ENCODE measurements at regions not wholly inside any gene's neighbourhood (a gene's known extent, or its start where the extent isn't known, plus 50 kb on each side); places are given as distances from the start of the nearest gene placed in this dataset.

GRCh38 chr11:91966368-91966767 lies 258.2 kb upstream of the FAT3 start:
- no peak for DNase-seq (ENCODE audit: extremely low read depth, low read depth)

GRCh38 chr11:91960770-91961169 lies 263.8 kb upstream of the FAT3 start:
- DNase-seq (ENCODE audit: extremely low read depth, low read depth): no peak

DNA sequence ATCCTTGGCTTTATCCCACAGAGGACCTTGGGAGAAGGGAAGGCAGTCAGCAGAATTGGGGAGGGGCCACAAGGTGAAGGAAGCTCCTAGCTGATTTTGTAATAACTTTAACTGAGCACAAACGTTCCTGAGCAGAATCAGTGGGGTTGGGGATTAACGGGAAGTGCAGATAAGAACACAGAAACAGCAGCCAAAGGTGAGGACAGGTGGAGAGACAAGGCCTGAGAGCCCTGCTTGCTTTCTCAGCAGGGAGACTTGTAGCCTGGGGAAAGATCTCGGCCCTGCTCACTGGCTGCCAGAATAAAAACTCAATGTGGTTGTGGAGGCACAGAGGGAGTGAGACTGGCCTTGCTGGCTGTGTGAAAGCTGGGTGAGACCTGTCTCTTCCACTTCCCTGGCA lies 265.2 kb upstream of the FAT3 start:
- DNase-seq (ENCODE audit: extremely low read depth, low read depth): no peak

- no peak for DNase-seq (ENCODE audit: extremely low read depth, low read depth)
These were observed 267.9 kb upstream of the FAT3 start for GRCh38 chr11:91956711-91957110.

DNA sequence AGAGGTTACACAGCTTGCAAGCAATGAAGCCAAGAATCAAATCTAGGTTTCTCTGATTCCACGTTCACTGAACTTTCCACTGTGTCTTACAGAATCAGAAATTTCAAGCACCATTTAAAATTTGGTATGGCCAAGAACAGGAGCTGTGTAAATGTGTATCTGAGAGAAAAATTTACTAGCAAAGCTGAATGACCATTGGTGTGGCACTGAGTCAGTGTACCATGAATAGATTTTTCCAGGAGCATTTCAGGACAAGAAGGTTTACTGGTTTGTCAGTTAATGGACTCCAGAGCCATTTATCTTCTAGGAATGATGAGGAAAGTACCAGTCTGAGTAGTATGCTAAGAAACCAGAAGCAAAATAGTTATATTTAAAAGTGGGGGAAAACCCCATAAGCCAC lies 269.4 kb upstream of the FAT3 start:
- DNase-seq (ENCODE audit: extremely low read depth, low read depth): no peak

- no peak for DNase-seq (ENCODE audit: extremely low read depth, low read depth)
These were observed 272.6 kb upstream of the FAT3 start for GRCh38 chr11:91952056-91952455.

DNA sequence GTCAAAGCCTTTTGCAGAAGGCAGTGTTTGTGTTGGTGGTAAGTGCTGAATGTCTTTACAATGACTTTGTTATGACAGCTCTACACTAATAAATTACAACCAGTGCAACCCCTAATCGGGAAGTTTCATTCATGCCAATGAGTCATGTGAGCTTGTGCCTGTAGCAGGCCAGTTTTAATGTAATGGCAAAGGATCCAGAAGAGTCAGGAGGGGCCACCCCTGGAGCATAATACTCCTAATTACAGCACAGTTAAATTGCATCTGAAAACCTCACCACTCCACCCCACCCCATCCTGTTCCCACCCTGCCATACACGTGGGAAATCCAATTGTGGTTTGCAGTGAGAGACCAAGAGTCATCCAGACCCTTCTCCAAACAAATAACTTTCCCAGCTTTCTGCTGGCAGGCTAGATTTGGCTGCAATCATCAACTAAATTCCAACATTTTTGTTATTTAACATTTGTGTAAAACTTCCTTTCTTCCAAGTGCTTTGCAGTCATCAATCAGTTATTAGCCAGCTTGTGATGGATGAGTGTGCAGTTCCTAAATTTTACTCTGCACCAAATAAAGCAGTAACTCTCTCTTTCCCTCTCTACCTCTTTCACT lies 277.3 kb upstream of the FAT3 start:
- DNase-seq (ENCODE audit: extremely low read depth, low read depth): no peak

DNA sequence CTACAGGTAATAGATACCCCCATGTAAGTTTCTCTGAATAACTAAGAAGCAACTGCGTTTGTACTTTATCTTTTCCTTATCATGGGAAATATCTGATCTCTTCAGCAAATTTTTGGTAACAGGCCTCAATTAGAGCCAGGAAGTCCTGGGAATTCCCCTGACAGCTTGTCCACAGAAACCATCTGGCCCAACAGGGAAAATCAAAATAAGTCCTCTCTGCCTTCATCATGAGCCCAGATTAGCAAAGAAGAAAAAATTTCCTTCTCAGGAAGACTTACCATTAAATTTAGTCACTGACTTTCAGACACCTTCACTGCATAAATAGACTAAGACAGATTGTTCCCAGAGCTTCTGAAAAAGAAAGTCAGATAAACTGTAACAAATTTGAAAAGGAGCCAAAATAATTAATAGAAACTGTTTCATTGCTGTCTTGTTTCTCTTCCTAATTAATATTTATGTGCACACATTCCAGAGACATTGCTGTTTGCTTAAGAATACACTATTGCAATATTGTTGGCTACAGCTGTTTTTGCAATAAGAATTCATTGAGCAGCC lies 278.1 kb upstream of the FAT3 start:
- no peak for DNase-seq (ENCODE audit: extremely low read depth, low read depth)

DNA sequence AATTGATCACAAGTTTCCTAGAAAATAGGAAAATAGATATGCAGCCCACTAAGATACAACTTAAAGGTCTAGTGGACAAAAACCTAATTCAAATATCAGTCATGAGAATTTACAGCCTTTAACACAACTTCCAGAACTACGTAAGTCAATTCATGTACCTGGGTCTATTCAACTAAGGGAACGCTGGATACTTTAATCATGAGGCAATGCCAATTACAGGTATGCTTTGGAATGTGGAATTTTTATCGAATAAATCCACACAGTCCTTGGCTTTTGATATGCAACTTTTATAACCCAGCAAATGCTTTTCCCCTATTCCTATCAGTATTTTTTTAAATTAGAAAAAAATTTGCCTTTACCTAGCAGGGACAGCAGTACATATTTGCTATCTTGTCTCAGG lies 289.5 kb upstream of the FAT3 start:
- no peak for DNase-seq (ENCODE audit: extremely low read depth, low read depth)

GRCh38 chr11:91932151-91932821 lies 292.3 kb upstream of the FAT3 start:
- no peak for DNase-seq (ENCODE audit: extremely low read depth, low read depth)

- no peak for DNase-seq (ENCODE audit: extremely low read depth, low read depth)
These were observed 297.2 kb upstream of the FAT3 start for GRCh38 chr11:91927448-91927847.

GRCh38 chr11:91926965-91927364 lies 297.7 kb upstream of the FAT3 start:
- no peak for DNase-seq (ENCODE audit: extremely low read depth, low read depth)

GRCh38 chr11:91922846-91923245 lies 301.8 kb upstream of the FAT3 start:
- DNase-seq (ENCODE audit: extremely low read depth, low read depth): no peak

GRCh38 chr11:91921974-91922373 lies 302.6 kb upstream of the FAT3 start:
- no peak for DNase-seq (ENCODE audit: extremely low read depth, low read depth)

DNA sequence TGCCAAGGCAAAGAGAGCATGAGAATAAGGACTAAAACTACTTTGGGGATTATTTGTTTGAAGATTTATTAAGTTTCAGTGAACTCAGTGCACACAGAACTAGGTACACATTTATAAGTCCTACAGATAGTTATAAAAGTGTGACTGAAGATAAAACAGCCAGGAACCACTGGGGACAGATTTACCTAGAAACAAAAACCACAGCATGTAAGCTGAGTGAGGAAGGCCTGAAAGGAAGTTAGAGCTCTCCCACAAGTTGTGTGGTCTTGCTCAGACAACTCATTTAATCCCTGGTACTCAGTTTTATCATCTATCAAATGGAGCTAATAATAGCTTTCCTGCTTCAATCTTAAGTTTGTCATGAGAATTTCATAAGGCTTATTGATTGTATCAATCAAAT lies 311.2 kb upstream of the FAT3 start:
- DNase-seq (ENCODE audit: extremely low read depth, low read depth): no peak

DNA sequence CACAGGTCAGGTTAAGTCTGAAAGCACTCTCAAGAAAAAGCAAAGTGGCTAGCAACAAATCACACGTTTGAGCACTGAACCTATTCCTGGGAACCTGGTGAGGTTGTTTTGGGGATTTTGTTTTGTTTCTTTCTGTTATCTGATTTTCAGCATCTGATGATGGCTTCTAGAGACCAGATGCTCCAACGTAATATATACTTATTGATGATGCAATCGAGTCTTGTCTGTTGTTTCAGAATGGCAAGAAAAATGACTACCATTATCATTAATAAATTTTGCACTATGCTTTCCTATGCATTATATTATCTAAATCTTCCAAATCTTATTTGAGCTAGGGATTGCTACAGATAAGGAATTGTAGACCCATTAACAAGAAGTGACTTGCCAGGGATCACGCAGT lies 312.3 kb upstream of the FAT3 start:
- no peak for DNase-seq (ENCODE audit: extremely low read depth, low read depth)

DNA sequence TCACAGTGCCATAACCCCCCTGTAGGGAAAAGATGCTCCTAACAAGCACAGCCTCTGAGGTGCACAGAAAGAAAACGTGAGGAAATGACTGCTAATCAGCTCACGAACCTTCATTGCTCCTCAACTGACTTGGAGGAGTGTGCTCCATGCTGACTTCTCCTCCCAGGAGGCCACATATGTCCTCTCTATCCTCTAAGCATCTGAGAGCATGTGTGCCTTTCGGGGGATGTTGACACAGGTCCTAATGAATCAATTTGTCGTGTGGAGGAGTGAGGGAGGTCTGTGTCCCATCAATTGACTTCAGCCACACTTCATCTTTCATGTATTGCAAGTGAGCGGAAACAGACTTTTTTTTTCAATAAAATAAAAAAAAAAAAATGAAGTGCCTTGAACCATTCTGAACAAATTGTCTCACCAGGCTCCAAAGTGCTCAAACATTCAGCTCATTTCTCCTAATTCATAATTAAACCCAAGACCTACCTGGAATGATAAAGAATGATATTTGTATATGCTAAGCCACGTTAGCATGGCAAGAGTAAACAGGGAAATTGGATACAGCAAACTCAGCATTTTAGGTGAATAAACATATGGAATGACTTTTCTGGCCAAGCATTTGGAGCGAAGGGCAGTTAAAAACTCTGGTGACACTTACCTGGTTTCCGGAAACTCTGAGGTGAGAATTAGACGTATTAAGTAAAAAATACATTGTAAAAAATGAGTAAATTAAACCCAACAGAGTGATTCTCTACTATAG lies 317.6 kb upstream of the FAT3 start:
- no peak for DNase-seq (ENCODE audit: extremely low read depth, low read depth)

DNA sequence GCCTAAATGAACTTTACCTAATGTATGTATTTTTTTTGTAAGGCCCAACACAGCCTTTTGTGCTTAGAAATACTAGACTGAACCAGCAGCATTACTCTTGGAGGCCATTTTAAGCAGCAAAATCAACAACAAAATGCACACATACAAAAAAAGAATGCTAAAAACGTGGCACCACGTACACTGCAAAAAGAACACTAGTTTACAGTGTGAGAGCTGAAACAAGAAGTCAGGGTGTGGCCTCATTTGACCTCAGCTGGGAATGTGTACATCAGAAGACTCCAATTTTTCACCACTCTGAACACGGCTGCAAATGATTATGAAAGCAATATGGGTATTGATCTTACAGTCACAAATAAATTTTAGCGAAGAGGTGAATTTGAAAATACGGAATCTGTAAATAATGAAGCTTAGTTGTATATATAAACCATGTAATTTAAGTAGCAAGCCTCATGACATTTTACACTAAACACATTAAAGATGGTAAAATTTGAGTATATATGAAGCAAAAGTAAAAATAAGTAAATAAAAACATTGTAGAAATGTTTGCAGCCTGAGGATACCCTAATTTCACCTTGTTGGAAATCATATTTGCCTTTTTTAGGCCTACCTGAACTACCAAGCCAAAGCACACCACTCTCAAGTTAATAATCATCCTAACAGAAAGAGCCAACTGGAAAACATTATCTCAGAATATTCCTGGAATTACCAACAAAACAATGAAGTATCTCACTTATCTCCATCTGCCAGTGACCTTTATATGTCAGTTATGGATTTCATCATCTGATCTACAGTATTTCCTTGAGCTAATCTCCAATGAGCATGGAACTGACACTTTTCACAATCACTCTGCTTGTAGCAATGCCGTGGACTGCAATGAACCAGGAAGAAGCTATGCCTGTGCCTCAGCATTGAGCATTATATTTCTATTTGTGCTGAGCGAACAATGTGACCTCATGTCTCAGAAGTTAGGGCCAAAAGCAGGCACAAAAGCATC lies 319.5 kb upstream of the FAT3 start:
- no peak for DNase-seq (ENCODE audit: extremely low read depth, low read depth)

DNA sequence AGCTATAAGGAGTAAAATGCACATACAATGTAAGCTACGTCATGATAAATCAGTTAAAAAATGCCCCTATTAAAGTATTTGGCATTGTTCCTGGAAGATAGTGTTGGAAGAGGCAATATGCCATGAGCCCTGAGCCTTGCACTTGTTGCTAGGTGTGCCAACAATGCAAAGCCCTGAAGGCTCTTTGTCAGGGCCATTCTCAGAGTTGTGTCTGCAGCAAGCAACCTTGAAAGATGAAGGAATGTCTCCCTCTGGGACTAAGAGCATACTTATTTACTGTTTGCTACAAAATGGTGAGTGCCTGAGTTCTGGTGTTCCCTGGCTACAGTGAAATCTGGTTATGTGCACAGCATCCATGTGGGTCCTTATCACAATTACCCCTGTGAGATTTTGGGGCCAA lies 322.3 kb upstream of the FAT3 start:
- no peak for DNase-seq (ENCODE audit: extremely low read depth, low read depth)

GRCh38 chr11:91880660-91881059 lies 344.0 kb upstream of the FAT3 start:
- DNase-seq (ENCODE audit: extremely low read depth, low read depth): no peak

GRCh38 chr11:91876746-91877145 lies 347.9 kb upstream of the FAT3 start:
- DNase-seq (ENCODE audit: extremely low read depth, low read depth): no peak

Data from NCI-H460 (cell line).